ENCODE measurements at regions not wholly inside any gene's neighbourhood (a gene's known extent, or its start where the extent isn't known, plus 50 kb on each side); places are given as distances from the start of the nearest gene placed in this dataset.
"Not testable (repeated sequence)": the region's sequence is repeated elsewhere in the genome, so short reads cannot be mapped to it uniquely, and the experiment has no call there.

DNA sequence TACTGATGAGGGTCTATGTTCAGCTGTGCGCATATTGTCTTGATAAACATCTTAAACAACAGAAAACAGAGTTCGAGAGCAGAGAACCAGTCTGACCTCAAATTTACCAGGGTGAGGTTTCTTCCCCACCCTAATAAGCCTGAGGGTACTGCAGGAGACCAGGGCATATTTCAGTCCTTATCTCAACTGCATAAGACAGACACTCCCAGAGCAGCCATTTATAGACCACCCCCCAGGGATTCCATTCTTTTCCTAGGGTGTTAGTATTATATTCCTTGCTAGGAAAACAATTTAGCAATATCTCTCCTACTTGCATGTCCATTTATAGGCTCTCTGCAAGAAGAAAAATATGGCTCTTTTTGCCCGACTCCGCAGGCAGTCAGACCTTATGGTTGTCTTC lies 89.5 kb upstream of the POMZP3 start:
- H3K4me3 ChIP-seq; H3K27ac ChIP-seq; H3K36me3 ChIP-seq; H3K27me3 ChIP-seq; intact Hi-C loops (cut with DNase I); H3K9me3 ChIP-seq; H3K4me1 ChIP-seq; DNase-seq (ENCODE audit: extremely low spot score in 2 of 2): not testable (repeated sequence)

DNA sequence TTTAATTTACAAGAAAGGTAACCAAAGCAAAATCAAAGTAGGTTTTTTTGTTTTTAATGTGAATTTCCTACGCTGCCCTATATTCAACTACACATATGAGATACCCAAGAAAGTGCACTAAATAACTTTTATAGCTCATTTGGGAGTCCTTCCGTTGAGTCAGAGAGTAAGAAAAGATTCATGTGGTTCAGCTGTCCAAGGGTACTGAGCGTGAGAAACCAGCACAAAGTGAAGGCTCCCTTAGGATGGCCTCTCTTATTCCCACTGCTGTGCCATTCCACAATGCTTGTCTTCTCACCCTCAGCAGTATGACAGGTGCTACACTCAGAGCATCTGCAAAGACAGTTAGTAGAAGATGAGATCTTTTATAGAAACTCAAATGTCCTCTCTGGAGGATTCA lies 85.8 kb upstream of the POMZP3 start:
- H3K27me3 ChIP-seq; DNase-seq (ENCODE audit: extremely low spot score in 2 of 2); intact Hi-C loops (cut with DNase I); H3K9me3 ChIP-seq; H3K4me3 ChIP-seq; H3K4me1 ChIP-seq; H3K36me3 ChIP-seq; H3K27ac ChIP-seq: not testable (repeated sequence)

DNA sequence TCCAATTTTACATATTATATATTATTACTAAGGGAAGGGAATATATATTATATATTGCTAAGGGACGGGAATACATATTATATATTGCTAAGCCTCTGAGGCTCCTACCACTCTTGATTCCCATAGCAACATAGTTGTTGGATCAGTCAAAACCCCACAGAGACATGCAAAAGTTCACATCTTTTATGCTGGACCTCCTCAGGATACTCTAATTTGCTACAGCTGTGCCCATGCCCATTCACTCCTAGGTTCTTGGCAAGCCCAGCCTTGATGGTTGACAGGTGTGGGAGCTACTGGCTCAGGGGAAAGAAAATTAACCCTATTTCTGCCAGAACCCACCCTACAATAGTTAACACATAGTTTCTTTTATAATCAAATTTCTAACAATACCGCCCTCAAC lies 84.6 kb upstream of the POMZP3 start:
- intact Hi-C loops (cut with DNase I); H3K27ac ChIP-seq; H3K4me3 ChIP-seq; H3K27me3 ChIP-seq; DNase-seq (ENCODE audit: extremely low spot score in 2 of 2); H3K9me3 ChIP-seq; H3K4me1 ChIP-seq; H3K36me3 ChIP-seq: not testable (repeated sequence)

DNA sequence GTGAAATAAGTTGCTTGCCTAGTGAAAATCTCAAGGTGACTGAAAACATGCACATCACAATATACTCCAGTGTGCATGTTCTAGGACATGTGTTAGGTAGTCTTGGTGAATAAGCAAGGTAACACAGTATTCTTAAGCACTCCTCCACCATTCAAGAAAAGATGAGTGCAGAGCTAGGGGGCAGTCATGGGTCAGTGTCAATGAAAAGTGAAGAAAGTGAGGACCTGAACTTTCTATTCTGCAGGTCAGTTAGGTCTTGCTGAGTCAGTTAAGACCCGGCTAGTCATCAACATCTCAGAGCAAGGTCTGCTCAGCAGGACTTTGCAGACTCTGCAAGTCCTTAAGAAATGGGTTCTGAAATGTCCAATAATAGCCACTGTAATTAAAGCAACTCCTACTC lies 82.6 kb upstream of the POMZP3 start:
- H3K36me3 ChIP-seq; H3K9me3 ChIP-seq; intact Hi-C loops (cut with DNase I); H3K27ac ChIP-seq; DNase-seq (ENCODE audit: extremely low spot score in 2 of 2); H3K4me3 ChIP-seq; H3K27me3 ChIP-seq; H3K4me1 ChIP-seq: not testable (repeated sequence)

DNA sequence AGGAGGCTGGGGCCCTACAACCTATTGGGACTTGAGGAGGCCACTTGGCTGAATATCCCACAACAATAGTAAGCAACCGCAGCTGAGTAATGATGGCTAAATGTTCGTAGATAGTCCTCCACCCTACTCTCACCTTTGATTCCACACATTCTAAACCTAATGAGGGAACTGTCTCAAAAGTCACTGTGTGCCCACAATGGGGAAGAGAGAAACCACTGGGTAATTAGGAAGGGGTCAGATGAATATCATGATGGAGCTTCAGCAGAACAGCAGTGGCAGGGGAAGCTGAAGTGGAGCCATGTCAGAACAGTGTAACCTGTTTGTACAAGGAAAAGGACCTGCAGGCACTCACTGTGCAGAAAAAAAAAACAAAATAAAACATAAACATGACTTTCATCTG lies 81.4 kb upstream of the POMZP3 start:
- H3K4me3 ChIP-seq; DNase-seq (ENCODE audit: extremely low spot score in 2 of 2); H3K27me3 ChIP-seq; H3K9me3 ChIP-seq; H3K27ac ChIP-seq; H3K36me3 ChIP-seq; H3K4me1 ChIP-seq; intact Hi-C loops (cut with DNase I): not testable (repeated sequence)

DNA sequence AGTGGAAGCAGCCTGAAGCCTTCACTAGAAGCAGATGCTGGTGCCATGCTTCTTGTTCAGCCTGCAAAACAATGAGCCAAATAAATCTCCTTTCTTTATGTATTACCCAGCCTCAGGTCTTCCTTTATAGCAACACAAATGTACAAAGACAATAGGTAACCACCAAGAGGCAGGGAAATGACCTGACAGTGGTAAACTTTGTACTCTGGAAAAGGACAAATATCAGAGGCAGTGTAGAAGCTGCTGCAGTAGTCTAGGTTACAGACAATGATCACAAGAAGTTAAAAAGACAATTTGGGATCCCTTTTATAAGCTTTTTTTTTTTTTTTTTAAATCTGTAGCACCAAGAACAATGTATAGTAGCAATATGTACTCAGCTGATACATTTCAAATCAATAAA lies 76.7 kb upstream of the POMZP3 start:
- DNase-seq (ENCODE audit: extremely low spot score in 2 of 2); H3K4me3 ChIP-seq; H3K27ac ChIP-seq; H3K9me3 ChIP-seq; H3K36me3 ChIP-seq; intact Hi-C loops (cut with DNase I); H3K4me1 ChIP-seq; H3K27me3 ChIP-seq: not testable (repeated sequence)

DNA sequence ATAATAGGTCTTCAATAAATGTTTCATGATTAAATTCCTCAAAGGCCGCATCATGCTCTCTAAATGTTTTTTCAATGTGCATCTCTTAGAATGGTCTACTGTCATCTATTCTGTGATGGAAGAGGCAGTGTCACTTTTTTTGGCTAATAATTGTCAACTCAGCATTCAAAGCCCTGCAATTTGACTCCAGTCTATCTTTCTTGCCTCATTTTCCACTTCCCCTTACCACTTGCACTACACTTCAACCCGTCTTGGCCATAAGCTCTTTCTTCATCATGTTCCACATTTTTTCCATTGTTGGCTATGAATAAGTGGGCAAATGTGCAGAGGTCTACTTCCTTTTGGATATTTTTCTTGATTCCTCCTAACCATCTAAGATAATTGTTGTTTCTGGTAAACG lies 59.2 kb upstream of the POMZP3 start:
- H3K9me3 ChIP-seq; intact Hi-C loops (cut with DNase I); H3K36me3 ChIP-seq: not testable (repeated sequence)

DNA sequence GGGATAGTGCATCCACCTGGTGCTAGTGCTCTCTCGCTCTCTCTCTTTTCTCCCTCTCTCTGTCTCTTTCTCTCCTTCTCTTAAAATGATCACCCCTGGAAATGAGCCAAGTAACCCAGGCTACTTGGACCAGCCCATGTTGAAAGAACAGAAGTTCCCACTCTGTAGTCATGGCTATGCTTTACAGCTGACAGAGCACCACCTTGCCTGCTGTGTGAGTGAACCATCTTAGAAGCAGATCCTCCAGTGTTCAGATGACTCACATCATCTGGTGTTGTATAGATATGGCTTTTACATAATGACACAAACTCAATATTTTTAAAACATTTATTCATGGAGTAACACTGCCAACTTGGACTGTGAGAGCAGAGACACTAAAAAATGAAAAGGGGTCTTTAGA lies 57.7 kb upstream of the POMZP3 start:
- H3K27ac ChIP-seq; H3K27me3 ChIP-seq; H3K36me3 ChIP-seq; intact Hi-C loops (cut with DNase I); H3K9me3 ChIP-seq; H3K4me3 ChIP-seq; DNase-seq (ENCODE audit: extremely low spot score in 2 of 2); H3K4me1 ChIP-seq: not testable (repeated sequence)

More for the DNA sequence above, 59.2 kb upstream of the POMZP3 start:
- not testable (repeated sequence) for H3K4me1 ChIP-seq; H3K27ac ChIP-seq; H3K27me3 ChIP-seq; DNase-seq (ENCODE audit: extremely low spot score in 2 of 2); H3K4me3 ChIP-seq

DNA sequence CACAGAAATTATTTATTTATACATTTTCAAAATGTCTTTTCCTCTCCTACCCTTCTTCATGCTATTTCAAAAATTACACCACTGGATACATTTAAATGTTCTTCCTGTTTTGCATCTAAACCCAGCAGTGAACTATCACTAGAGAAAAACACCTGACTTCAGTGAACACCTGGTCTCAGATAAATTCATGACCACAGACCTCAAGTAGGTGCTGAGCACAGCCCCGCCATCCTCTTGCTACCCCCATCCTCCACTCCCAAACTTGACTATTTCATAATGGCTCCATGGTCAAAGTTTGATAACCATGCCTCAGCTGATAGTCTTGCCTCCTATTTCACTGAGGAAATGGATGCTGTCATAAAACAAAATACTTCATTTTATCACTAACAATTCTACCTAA lies 56.6 kb upstream of the POMZP3 start:
- H3K36me3 ChIP-seq; H3K27me3 ChIP-seq; H3K9me3 ChIP-seq; H3K4me3 ChIP-seq; H3K4me1 ChIP-seq; intact Hi-C loops (cut with DNase I); DNase-seq (ENCODE audit: extremely low spot score in 2 of 2); H3K27ac ChIP-seq: not testable (repeated sequence)

DNA sequence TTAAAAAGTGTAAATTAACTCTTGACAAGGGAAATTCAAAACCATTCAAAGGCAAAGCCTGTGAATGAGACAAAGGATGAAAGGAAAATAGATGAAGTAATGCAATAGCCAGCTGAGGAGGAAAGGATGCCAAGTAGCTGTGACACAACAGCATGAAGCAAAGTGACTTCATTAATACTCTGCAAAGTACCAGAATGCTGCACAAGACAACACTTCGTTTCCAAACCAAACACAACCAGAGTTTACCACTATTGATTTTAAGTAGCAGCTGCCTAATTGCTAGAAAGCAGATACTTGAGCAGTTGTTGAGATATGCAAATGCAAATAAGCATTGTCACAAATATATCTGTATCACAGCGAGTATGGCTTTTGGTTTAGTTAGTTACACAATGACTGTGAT lies 54.7 kb upstream of the POMZP3 start:
- H3K4me1 ChIP-seq; H3K27me3 ChIP-seq; H3K9me3 ChIP-seq; DNase-seq (ENCODE audit: extremely low spot score in 2 of 2); intact Hi-C loops (cut with DNase I); H3K4me3 ChIP-seq; H3K27ac ChIP-seq; H3K36me3 ChIP-seq: not testable (repeated sequence)

DNA sequence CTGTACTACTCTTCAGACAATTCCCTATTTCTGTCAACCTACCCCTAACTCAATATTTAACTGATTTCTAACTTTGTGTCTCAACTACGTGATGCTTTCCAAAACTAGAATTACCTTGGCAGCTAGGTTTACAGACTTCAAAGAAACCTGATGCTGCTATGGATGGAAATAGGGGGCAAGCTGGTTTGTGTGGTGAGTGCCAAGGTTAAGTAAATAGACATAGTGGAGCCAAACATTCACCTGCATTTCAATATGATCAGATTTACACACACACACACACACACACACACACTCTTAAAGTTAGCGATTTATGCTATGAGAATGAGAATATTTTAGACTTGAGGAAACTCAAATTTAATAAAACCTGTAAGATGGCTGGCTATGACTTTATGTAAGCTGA lies 52.1 kb upstream of the POMZP3 start:
- H3K4me3 ChIP-seq; H3K27me3 ChIP-seq; intact Hi-C loops (cut with DNase I); H3K9me3 ChIP-seq; H3K27ac ChIP-seq; H3K4me1 ChIP-seq; H3K36me3 ChIP-seq; DNase-seq (ENCODE audit: extremely low spot score in 2 of 2): not testable (repeated sequence)

DNA sequence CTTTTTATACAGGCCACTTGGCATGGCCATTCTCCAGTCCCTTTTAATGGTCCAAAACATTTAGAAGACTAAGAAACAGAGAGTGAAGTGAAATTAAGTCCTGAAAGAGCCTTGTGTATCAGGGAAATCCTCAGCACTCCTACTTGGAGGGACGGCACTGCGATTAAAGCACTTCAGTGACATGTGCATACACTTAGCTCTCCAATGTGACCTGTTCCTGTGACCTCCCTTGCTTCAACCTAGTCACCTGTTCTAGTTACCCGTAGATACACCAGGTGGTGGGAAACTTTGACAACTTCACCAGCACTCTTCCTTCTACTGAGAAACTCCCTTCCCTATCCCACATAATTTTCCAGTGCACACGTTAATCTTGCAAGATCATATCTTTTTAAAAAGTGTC lies 51.4 kb upstream of the POMZP3 start:
- H3K4me1 ChIP-seq; H3K4me3 ChIP-seq; H3K27ac ChIP-seq; intact Hi-C loops (cut with DNase I); H3K27me3 ChIP-seq; H3K36me3 ChIP-seq; H3K9me3 ChIP-seq; DNase-seq (ENCODE audit: extremely low spot score in 2 of 2): not testable (repeated sequence)

DNA sequence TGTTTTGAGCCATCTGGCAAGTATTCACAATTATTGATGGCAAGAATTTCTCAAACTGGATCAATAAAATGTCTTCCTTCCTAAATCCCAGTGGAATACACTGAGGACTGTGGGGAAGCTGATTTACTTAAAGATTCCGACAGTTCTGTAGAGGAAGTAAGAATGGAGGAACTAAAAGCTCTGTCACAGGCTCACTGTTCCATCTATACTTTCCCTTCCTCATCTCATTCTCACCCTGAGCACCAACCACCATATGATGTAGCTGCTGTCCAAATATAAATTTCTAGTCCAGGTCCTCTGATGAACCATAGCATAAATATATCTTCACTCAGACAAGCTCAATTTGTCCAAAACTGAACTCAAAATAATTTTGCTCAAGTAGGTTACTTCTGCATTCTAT lies 49.8 kb upstream of the POMZP3 start:
- H3K9me3 ChIP-seq; intact Hi-C loops (cut with DNase I); H3K4me1 ChIP-seq; H3K27ac ChIP-seq; H3K27me3 ChIP-seq; H3K4me3 ChIP-seq; DNase-seq (ENCODE audit: extremely low spot score in 2 of 2); H3K36me3 ChIP-seq: not testable (repeated sequence)
